Subcutaneous abdominal adipose tissue (tissue), 5 donors: ENCODE measurements at regions not wholly inside any gene's neighbourhood (a gene's known extent, or its start where the extent isn't known, plus 50 kb on each side); places are given as distances from the start of the nearest gene placed in this dataset.

Experiments
- H3K27ac ChIP-seq: one replicate; pipeline ENCODE4 v1.7.0; 2013; ENCODE audit warnings: low read depth, mild to moderate bottlenecking, inconsistent platforms, low read length, moderate library complexity
- H3K27me3 ChIP-seq, 5 donors: one replicate each; pipeline ENCODE4 v1.7.0; 2013; ENCODE audit warnings: low read length in 5 of 5, inconsistent platforms in 1 of 5; ENCODE audit not compliant: control insufficient read depth in 5 of 5, insufficient read depth in 4 of 5
- H3K36me3 ChIP-seq, 5 donors: one replicate each; pipeline ENCODE4 v1.7.0; 2013; ENCODE audit warnings: low read length in 5 of 5; ENCODE audit not compliant: control insufficient read depth in 5 of 5, insufficient read depth in 5 of 5
- H3K4me1 ChIP-seq, 5 donors: one replicate each; pipeline ENCODE4 v1.7.0; 2013; ENCODE audit warnings: low read length in 5 of 5, mild to moderate bottlenecking in 3 of 5, moderate library complexity in 1 of 5; ENCODE audit not compliant: control insufficient read depth in 5 of 5, insufficient read depth in 5 of 5
- H3K4me3 ChIP-seq, 5 donors: one replicate each; pipeline ENCODE4 v1.7.0; 2013; ENCODE audit warnings: low read length in 5 of 5, low read depth in 1 of 5
- H3K9ac ChIP-seq, 5 donors: one replicate each; pipeline ENCODE4 v1.7.0; 2013; ENCODE audit warnings: low read length in 5 of 5, mild to moderate bottlenecking in 4 of 5, moderate library complexity in 3 of 5
- H3K9me3 ChIP-seq, 5 donors: one replicate each; pipeline ENCODE4 v1.7.0; 2013; ENCODE audit warnings: low read length in 5 of 5; ENCODE audit not compliant: control insufficient read depth in 5 of 5
- donor health status: healthy.
- donor health status: healthy.
- donor health status: healthy.
- donor health status: healthy.
- donor health status: healthy.

- Histone ChIP-seq H3K9ac (no peak overlapping the region), H3K4me3 (no peak overlapping the region), H3K27me3 (no peaks in the 10 kb centered on the region), H3K9me3 (no peaks in the 10 kb centered on the region), H3K27ac (no peak overlapping the region), H3K36me3 (no peaks in the 10 kb centered on the region), H3K4me1 (peaks cover 0 to 21% (median 19%) of the 10 kb centered on the region in 5 donors)
Observed at GRCh38 chr4:138405934-138406567, 163.9 kb upstream of the SLC7A11 start.

- Histone ChIP-seq H3K27me3 (no peaks in the 10 kb centered on the region), H3K9me3 (no peaks in the 10 kb centered on the region), H3K9ac (no peak overlapping the region), H3K4me3 (no peak overlapping the region), H3K27ac (no peak overlapping the region), H3K4me1 (peaks cover 0 to 21% (median 19%) of the 10 kb centered on the region in 5 donors), H3K36me3 (no peaks in the 10 kb centered on the region)
Observed at GRCh38 chr4:138405466-138405891, 163.3 kb upstream of the SLC7A11 start.

GRCh38 chr4:138404801-138405200 lies 162.7 kb upstream of the SLC7A11 start:
- no peak overlapping the region for H3K9ac ChIP-seq
- H3K4me1 ChIP-seq, result peaks cover 0 to 21% (median 19%) of the 10 kb centered on the region in 5 donors
- H3K27ac ChIP-seq, result no peak overlapping the region
- H3K4me3 ChIP-seq, result no peak overlapping the region
- H3K36me3 ChIP-seq, result no peaks in the 10 kb centered on the region
- no peaks in the 10 kb centered on the region for H3K27me3 ChIP-seq
- no peaks in the 10 kb centered on the region for H3K9me3 ChIP-seq

GRCh38 chr4:138404251-138404650 lies 162.1 kb upstream of the SLC7A11 start:
- Histone ChIP-seq H3K9ac (no peak overlapping the region), H3K27ac (no peak overlapping the region), H3K4me1 (peaks cover 0 to 21% (median 19%) of the 10 kb centered on the region in 5 donors), H3K36me3 (no peaks in the 10 kb centered on the region), H3K9me3 (no peaks in the 10 kb centered on the region), H3K4me3 (no peak overlapping the region), H3K27me3 (no peaks in the 10 kb centered on the region)

- Histone ChIP-seq H3K9me3 (no peaks in the 10 kb centered on the region), H3K4me1 (peaks cover 0 to 10% (median 8%) of the 10 kb centered on the region in 5 donors), H3K27me3 (no peaks in the 10 kb centered on the region), H3K27ac (no peak overlapping the region), H3K9ac (no peak overlapping the region), H3K36me3 (no peaks in the 10 kb centered on the region), H3K4me3 (no peak overlapping the region)
Observed at GRCh38 chr4:138401334-138401733, 159.2 kb upstream of the SLC7A11 start.

GRCh38 chr4:138400543-138400942 lies 158.4 kb upstream of the SLC7A11 start:
- no peak overlapping the region for H3K27ac ChIP-seq
- no peak overlapping the region for H3K9ac ChIP-seq
- no peaks in the 10 kb centered on the region for H3K36me3 ChIP-seq
- peaks cover 0 to 3% (median 0%) of the 10 kb centered on the region in 5 donors for H3K4me1 ChIP-seq
- H3K27me3 ChIP-seq, result no peaks in the 10 kb centered on the region
- H3K9me3 ChIP-seq, result no peaks in the 10 kb centered on the region
- no peak overlapping the region for H3K4me3 ChIP-seq

GRCh38 chr4:138400066-138400465 lies 157.9 kb upstream of the SLC7A11 start:
- Histone ChIP-seq H3K27me3 (no peaks in the 10 kb centered on the region), H3K4me3 (no peak overlapping the region), H3K36me3 (no peaks in the 10 kb centered on the region), H3K9ac (no peak overlapping the region), H3K9me3 (no peaks in the 10 kb centered on the region), H3K27ac (no peak overlapping the region), H3K4me1 (no peaks in the 10 kb centered on the region)

- H3K9ac ChIP-seq, result no peak overlapping the region
- no peaks in the 10 kb centered on the region for H3K4me1 ChIP-seq
- H3K36me3 ChIP-seq, result no peaks in the 10 kb centered on the region
- no peaks in the 10 kb centered on the region for H3K27me3 ChIP-seq
- no peak overlapping the region for H3K4me3 ChIP-seq
- H3K9me3 ChIP-seq, result no peaks in the 10 kb centered on the region
- H3K27ac ChIP-seq, result no peak overlapping the region
Observed at GRCh38 chr4:138399081-138399480, 156.9 kb upstream of the SLC7A11 start.

GRCh38 chr4:138398322-138398721 lies 156.2 kb upstream of the SLC7A11 start:
- Histone ChIP-seq H3K4me3 (no peak overlapping the region), H3K27ac (no peak overlapping the region), H3K4me1 (no peaks in the 10 kb centered on the region), H3K9me3 (no peaks in the 10 kb centered on the region), H3K27me3 (no peaks in the 10 kb centered on the region), H3K36me3 (no peaks in the 10 kb centered on the region), H3K9ac (no peak overlapping the region)

- Histone ChIP-seq H3K9me3 (no peaks in the 10 kb centered on the region), H3K27ac (no peak overlapping the region), H3K9ac (no peak overlapping the region), H3K27me3 (no peaks in the 10 kb centered on the region), H3K36me3 (no peaks in the 10 kb centered on the region), H3K4me1 (no peaks in the 10 kb centered on the region), H3K4me3 (no peak overlapping the region)
Observed at GRCh38 chr4:138393886-138394610, 151.9 kb upstream of the SLC7A11 start.
